NCI-H2107 treated with DMSO at 0.1 percent for 48 hours (cell line): ENCODE measurements at regions not wholly inside any gene's neighbourhood (a gene's known extent, or its start where the extent isn't known, plus 50 kb on each side); places are given as distances from the start of the nearest gene placed in this dataset.
"Not testable (repeated sequence)": the region's sequence is repeated elsewhere in the genome, so short reads cannot be mapped to it uniquely, and the experiment has no call there.

Experiments
- DNase-seq: peaks from one replicate; lab custom pipeline; 2025; ENCODE audit not compliant: unreplicated experiment; lab: John Stamatoyannopoulos, UW

- no peak for DNase-seq
Measured at GRCh38 chr5:97478483-97478882, 295.4 kb upstream of the RIOK2 start.

GRCh38 chr5:97480313-97480712, 297.3 kb upstream of the RIOK2 start:
- no peak for DNase-seq

GRCh38 chr5:97488126-97488668, 305.1 kb upstream of the RIOK2 start:
- DNase-seq = no peak

GRCh38 chr5:97489010-97489840, 306.2 kb upstream of the RIOK2 start:
- DNase-seq = no peak

- DNase-seq = no peak
Measured at GRCh38 chr5:97494465-97494864, 311.4 kb upstream of the RIOK2 start.

- DNase-seq = no peak
Measured at GRCh38 chr5:97495301-97495700, 312.3 kb upstream of the RIOK2 start.

- no peak for DNase-seq
Measured at GRCh38 chr5:97496037-97496436, 313.0 kb upstream of the RIOK2 start.

GRCh38 chr5:97498657-97499056, 315.6 kb upstream of the RIOK2 start:
- no peak for DNase-seq

GRCh38 chr5:97499605-97500004, 316.6 kb upstream of the RIOK2 start:
- no peak for DNase-seq

GRCh38 chr5:97501286-97501964, 318.4 kb upstream of the RIOK2 start:
- no peak for DNase-seq

- DNase-seq = no peak
Measured at GRCh38 chr5:97501965-97502305, 318.9 kb upstream of the RIOK2 start.

- DNase-seq = no peak
Measured at GRCh38 chr5:97508864-97509263, 325.8 kb upstream of the RIOK2 start.

- not testable (repeated sequence) for DNase-seq
Measured at GRCh38 chr5:97519565-97519964, 336.5 kb upstream of the RIOK2 start.

- not testable (repeated sequence) for DNase-seq
Measured at GRCh38 chr5:97523336-97523735, 340.3 kb upstream of the RIOK2 start.

- no peak for DNase-seq
Measured at GRCh38 chr5:97525780-97526179, 342.7 kb upstream of the RIOK2 start.

- DNase-seq = no peak
Measured at GRCh38 chr5:97528941-97529340, 345.9 kb upstream of the RIOK2 start.

GRCh38 chr5:97529354-97529985, 346.4 kb upstream of the RIOK2 start:
- DNase-seq = no peak

- DNase-seq = no peak
Measured at GRCh38 chr5:97531549-97531948, 348.5 kb upstream of the RIOK2 start.

- DNase-seq = no peak
Measured at GRCh38 chr5:97534166-97534565, 351.1 kb upstream of the RIOK2 start.

GRCh38 chr5:97536683-97537082, 353.6 kb upstream of the RIOK2 start:
- no peak for DNase-seq

GRCh38 chr5:97538912-97539311, 355.9 kb upstream of the RIOK2 start:
- no peak for DNase-seq

- no peak for DNase-seq
Measured at GRCh38 chr5:97541864-97542263, 358.8 kb upstream of the RIOK2 start.
